HepG2 (cell line): ENCODE measurements at regions not wholly inside any gene's neighbourhood (a gene's known extent, or its start where the extent isn't known, plus 50 kb on each side); places are given as distances from the start of the nearest gene placed in this dataset.

Experiments
- ATAC-seq: fragments of 200-7000 bp; cut with Tn5 transposase; 3 replicates; pipeline ENCODE4 v1.9.1; 2020; ENCODE audit warnings: mild to moderate bottlenecking, moderate library complexity
- BruUV-seq: library from RNA; stranded (reverse); fragments of 400-500 nt; replicated peaks from 2 replicates; lab custom pipeline; 2021; lab: Mats Ljungman, UMichigan
- CTCF ChIA-PET: fragments of 300-600 bp; formaldehyde crosslinking; extraction: SDS; loops from one replicate; lab custom pipeline; 2021; ENCODE audit warnings: low total read pairs, inconsistent platforms, low intra/inter-chr PET ratio; lab: Yijun Ruan, JAX
- POLR2A ChIA-PET: fragments of 350-600 bp; sonication (Branson Sonifier 250); formaldehyde crosslinking; loops from one replicate; lab custom pipeline; 2020; ENCODE audit warnings: antibody characterized with exemption, inconsistent platforms; lab: Yijun Ruan, JAX
- DNase-seq: peaks from one replicate; pipeline ENCODE4 v3.0.0-alpha.2; 2015; ENCODE audit warnings: low spot score
- FAIRE-seq: peaks from 3 replicates; lab custom pipeline; 2011; peaks lifted over from hg19 to GRCh38; lab: Jason Lieb, UNC
- H2AFZ ChIP-seq: one replicate; pipeline ENCODE4 v1.6.1; 2011; ENCODE audit warnings: low read length, inconsistent platforms
- H3K27ac ChIP-seq: fragments of 300-600 bp; 3 replicates; pipeline ENCODE4 v1.8.0; 2011; ENCODE audit warnings: mixed run types, mild to moderate bottlenecking, mixed read lengths, low read length, inconsistent platforms; ENCODE audit not compliant: insufficient read depth; ENCODE audit errors: extremely low read length
- H3K27me3 ChIP-seq, 2 experiments: fragments of 200-600 bp in 1 of 2; 2 replicates in 1 of 2; 3 replicates in 1 of 2; pipeline versions ENCODE4 v1.6.0 to v1.8.0; 2011; ENCODE audit warnings: low read length in 2 of 2, mild to moderate bottlenecking in 2 of 2, moderate library complexity in 2 of 2, inconsistent platforms in 1 of 2; ENCODE audit not compliant: insufficient read depth in 2 of 2, control insufficient read depth in 1 of 2
- H3K36me3 ChIP-seq, 2 experiments: fragments of 200-600 bp in 1 of 2; replicated peaks in 1 of 2; 2 replicates in 1 of 2; 3 replicates in 1 of 2; pipeline versions ENCODE4 v1.5.1 to v1.8.0; 2011; ENCODE audit warnings: low read length in 2 of 2, inconsistent platforms in 1 of 2; ENCODE audit not compliant: insufficient read depth in 2 of 2, control insufficient read depth in 1 of 2
- H3K4me1 ChIP-seq: 2 replicates; pipeline ENCODE4 v1.5.1; 2012; ENCODE audit warnings: low read length, inconsistent platforms; ENCODE audit not compliant: insufficient read depth
- H3K4me2 ChIP-seq: 2 replicates; pipeline ENCODE4 v1.6.0; 2011; ENCODE audit warnings: low read depth, low read length, inconsistent platforms
- H3K4me3 ChIP-seq, 3 experiments: fragments of 200-600 bp in 1 of 3; sonication (generic), shearing (Covaris generic) in 1 of 3; replicated peaks in 1 of 3; 2 replicates each; pipeline ENCODE4 v1.5.1; 2011 to 2016; ENCODE audit warnings: low read length in 3 of 3, inconsistent platforms in 2 of 3, low read depth in 2 of 3, mild to moderate bottlenecking in 2 of 3, control low read depth in 1 of 3, mixed read lengths in 1 of 3; ENCODE audit not compliant: insufficient read depth in 1 of 3
- H3K79me2 ChIP-seq: one replicate; pipeline ENCODE4 v1.6.1; 2011; ENCODE audit warnings: low read length, inconsistent platforms; ENCODE audit not compliant: insufficient read depth
- H3K9ac ChIP-seq: 2 replicates; pipeline ENCODE4 v1.6.0; 2011; ENCODE audit warnings: mild to moderate bottlenecking, low read depth, low read length, inconsistent platforms; ENCODE audit not compliant: insufficient read depth
- H3K9me3 ChIP-seq: 2 replicates; pipeline ENCODE4 v1.5.1; 2012; ENCODE audit warnings: mild to moderate bottlenecking, low read length
- H4K20me1 ChIP-seq: 2 replicates; pipeline ENCODE4 v1.6.0; 2011; ENCODE audit warnings: inconsistent platforms, mild to moderate bottlenecking, low read length, moderate library complexity; ENCODE audit not compliant: insufficient read depth
- GATA4 ChIP-seq: sonication (generic); IDR thresholded peaks from 2 replicates; pipeline ENCODE4 v1.6.1; 2016; ENCODE audit warnings: antibody characterized with exemption, low read depth, borderline replicate concordance
- ISL2 ChIP-seq: sonication (generic); formaldehyde crosslinking; IDR thresholded peaks from 2 replicates; pipeline ENCODE4 v1.5.0; 2020; ENCODE audit warnings: missing genetic modification reagents
- KMT2A ChIP-seq: sonication (generic); formaldehyde crosslinking; IDR thresholded peaks from 2 replicates; pipeline ENCODE4 v1.4.0; 2020; ENCODE audit warnings: missing genetic modification reagents
- MIER3 ChIP-seq: IDR thresholded peaks from 2 replicates; pipeline ENCODE4 v1.6.1; 2016; ENCODE audit warnings: missing compliant biosample characterization, borderline replicate concordance
- SNRNP70 ChIP-seq: fragments of 200-400 bp; formaldehyde crosslinking; IDR thresholded peaks from 2 replicates; pipeline ENCODE4 v1.6.1; 2017; ENCODE audit warnings: mild to moderate bottlenecking, low read depth, low read length, moderate library complexity
- SOX6 ChIP-seq, 2 experiments: fragments of 450-650 bp in 1 of 2; sonication (generic) in 1 of 2; formaldehyde crosslinking in 1 of 2; IDR thresholded peaks; 2 replicates each; pipeline versions ENCODE4 v1.4.0 to v1.6.1; 2017 to 2020; ENCODE audit warnings: antibody characterized with exemption in 1 of 2, mild to moderate bottlenecking in 1 of 2, missing genetic modification reagents in 1 of 2
- TRIM24 ChIP-seq: sonication (generic); formaldehyde crosslinking; IDR thresholded peaks from 2 replicates; pipeline ENCODE4 v1.8.0; 2022; ENCODE audit warnings: mild to moderate bottlenecking, missing genetic modification reagents
- WIZ ChIP-seq: sonication (generic); formaldehyde crosslinking; IDR thresholded peaks from 2 replicates; pipeline ENCODE4 v1.5.1; 2020; ENCODE audit warnings: mild to moderate bottlenecking, missing genetic modification reagents
- ZC3H13 ChIP-seq: sonication (generic); formaldehyde crosslinking; IDR thresholded peaks from 2 replicates; pipeline ENCODE4 v1.8.1; 2023; ENCODE audit warnings: mild to moderate bottlenecking, missing genetic modification reagents, moderate library complexity
- ZMAT3 ChIP-seq: sonication (generic); formaldehyde crosslinking; conservative IDR thresholded peaks from 2 replicates; pipeline ENCODE4 v1.7.0; 2021; ENCODE audit warnings: missing genetic modification reagents
- ZNF335 ChIP-seq: sonication (generic); formaldehyde crosslinking; IDR thresholded peaks from 2 replicates; pipeline ENCODE4 v1.4.0; 2020; ENCODE audit warnings: missing genetic modification reagents
- ZNF660 ChIP-seq: sonication (generic); formaldehyde crosslinking; IDR thresholded peaks from 2 replicates; pipeline ENCODE4 v1.5.1; 2020; ENCODE audit warnings: mild to moderate bottlenecking, low read depth, missing genetic modification reagents, borderline replicate concordance
- WGBS: methylation state at CpG from one replicate; pipeline ENCODE4 v1.1.6; 2017; ENCODE audit warnings: low lambda C conversion rate; 5-methylcytosine and 5-hydroxymethylcytosine counted together
- in situ Hi-C: cut with HindIII; loops from 2 replicates; pipeline ENCODE4 v1.10.0; 2017; ENCODE audit warnings: low pct_unique_long_range_greater_than_20kb; ENCODE audit not compliant: extremely low pct_ligation_motif_present
- intact Hi-C: fragments of 100-400 bp; cut with micrococcal nuclease; formaldehyde crosslinking; loops from one replicate; pipeline ENCODE4 v1.10.0; 2022; ENCODE audit not compliant: unreplicated experiment
- TF ChIP-seq, protein P1 (sequence below): sonication (generic); formaldehyde crosslinking; IDR thresholded peaks from 2 replicates; pipeline ENCODE4 v1.9.0; 2021; ENCODE audit warnings: missing genetic modification reagents, mild to moderate bottlenecking, borderline replicate concordance
- TF ChIP-seq, protein P2 (sequence below): sonication (generic); formaldehyde crosslinking; IDR thresholded peaks from 2 replicates; pipeline ENCODE4 v1.8.1; 2023; ENCODE audit warnings: missing genetic modification reagents, inconsistent platforms, borderline replicate concordance
- TF ChIP-seq, protein P3 (sequence below): sonication (generic); formaldehyde crosslinking; IDR thresholded peaks from 2 replicates; pipeline ENCODE4 v1.4.0; 2020; ENCODE audit warnings: mild to moderate bottlenecking, missing genetic modification reagents, borderline replicate concordance
- TF ChIP-seq, protein P4 (sequence below): sonication (generic); formaldehyde crosslinking; conservative IDR thresholded peaks from 2 replicates; pipeline ENCODE4 v1.8.0; 2022; ENCODE audit warnings: missing genetic modification reagents

DNA sequence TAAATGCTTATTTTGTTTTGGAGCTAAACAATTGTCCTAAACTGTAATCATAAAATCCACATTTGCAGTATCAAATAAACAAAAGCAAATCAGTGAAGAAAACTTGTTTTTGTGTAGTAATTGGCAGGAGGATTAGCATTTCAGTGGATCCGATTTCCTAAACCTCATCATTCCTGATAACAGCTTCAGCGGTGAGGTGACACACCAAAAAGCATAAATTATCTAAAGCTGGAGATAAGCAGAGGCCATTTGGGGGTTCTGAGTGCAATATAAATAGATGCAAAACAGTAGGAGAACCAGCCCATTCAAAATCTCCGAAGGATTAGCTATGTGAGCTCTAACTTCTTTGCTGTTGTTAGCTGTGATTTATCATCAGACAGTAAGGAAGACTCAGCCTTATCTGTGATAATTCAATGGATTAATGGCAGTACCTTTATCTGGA is 235.8 kb downstream of the EPHA7 start:
- TF ChIP-seq, protein P1, sequence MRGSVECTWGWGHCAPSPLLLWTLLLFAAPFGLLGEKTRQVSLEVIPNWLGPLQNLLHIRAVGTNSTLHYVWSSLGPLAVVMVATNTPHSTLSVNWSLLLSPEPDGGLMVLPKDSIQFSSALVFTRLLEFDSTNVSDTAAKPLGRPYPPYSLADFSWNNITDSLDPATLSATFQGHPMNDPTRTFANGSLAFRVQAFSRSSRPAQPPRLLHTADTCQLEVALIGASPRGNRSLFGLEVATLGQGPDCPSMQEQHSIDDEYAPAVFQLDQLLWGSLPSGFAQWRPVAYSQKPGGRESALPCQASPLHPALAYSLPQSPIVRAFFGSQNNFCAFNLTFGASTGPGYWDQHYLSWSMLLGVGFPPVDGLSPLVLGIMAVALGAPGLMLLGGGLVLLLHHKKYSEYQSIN: no peak
- TF ChIP-seq TRIM24 (CRISPR knock-in tag) (no peak), GATA4 (no peak), MIER3 (CRISPR knock-in tag) (no peak), ZMAT3 (CRISPR knock-in tag) (no peak), ZNF335 (no peak), SNRNP70 (no peak), SOX6 (IDR thresholded peaks at IDR 0.05) (no peak), SOX6 (CRISPR knock-in tag; IDR thresholded peaks at IDR 0.05) (no peak), ZNF660 (no peak), KMT2A (no peak), ZC3H13 (CRISPR knock-in tag) (no peak), WIZ (CRISPR knock-in tag) (no peak), ISL2 (CRISPR knock-in tag) (no peak)
- TF ChIP-seq, protein P2, sequence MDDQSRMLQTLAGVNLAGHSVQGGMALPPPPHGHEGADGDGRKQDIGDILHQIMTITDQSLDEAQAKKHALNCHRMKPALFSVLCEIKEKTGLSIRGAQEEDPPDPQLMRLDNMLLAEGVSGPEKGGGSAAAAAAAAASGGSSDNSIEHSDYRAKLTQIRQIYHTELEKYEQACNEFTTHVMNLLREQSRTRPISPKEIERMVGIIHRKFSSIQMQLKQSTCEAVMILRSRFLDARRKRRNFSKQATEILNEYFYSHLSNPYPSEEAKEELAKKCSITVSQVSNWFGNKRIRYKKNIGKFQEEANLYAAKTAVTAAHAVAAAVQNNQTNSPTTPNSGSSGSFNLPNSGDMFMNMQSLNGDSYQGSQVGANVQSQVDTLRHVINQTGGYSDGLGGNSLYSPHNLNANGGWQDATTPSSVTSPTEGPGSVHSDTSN (CRISPR knock-in tag): no peak
- TF ChIP-seq, protein P3, sequence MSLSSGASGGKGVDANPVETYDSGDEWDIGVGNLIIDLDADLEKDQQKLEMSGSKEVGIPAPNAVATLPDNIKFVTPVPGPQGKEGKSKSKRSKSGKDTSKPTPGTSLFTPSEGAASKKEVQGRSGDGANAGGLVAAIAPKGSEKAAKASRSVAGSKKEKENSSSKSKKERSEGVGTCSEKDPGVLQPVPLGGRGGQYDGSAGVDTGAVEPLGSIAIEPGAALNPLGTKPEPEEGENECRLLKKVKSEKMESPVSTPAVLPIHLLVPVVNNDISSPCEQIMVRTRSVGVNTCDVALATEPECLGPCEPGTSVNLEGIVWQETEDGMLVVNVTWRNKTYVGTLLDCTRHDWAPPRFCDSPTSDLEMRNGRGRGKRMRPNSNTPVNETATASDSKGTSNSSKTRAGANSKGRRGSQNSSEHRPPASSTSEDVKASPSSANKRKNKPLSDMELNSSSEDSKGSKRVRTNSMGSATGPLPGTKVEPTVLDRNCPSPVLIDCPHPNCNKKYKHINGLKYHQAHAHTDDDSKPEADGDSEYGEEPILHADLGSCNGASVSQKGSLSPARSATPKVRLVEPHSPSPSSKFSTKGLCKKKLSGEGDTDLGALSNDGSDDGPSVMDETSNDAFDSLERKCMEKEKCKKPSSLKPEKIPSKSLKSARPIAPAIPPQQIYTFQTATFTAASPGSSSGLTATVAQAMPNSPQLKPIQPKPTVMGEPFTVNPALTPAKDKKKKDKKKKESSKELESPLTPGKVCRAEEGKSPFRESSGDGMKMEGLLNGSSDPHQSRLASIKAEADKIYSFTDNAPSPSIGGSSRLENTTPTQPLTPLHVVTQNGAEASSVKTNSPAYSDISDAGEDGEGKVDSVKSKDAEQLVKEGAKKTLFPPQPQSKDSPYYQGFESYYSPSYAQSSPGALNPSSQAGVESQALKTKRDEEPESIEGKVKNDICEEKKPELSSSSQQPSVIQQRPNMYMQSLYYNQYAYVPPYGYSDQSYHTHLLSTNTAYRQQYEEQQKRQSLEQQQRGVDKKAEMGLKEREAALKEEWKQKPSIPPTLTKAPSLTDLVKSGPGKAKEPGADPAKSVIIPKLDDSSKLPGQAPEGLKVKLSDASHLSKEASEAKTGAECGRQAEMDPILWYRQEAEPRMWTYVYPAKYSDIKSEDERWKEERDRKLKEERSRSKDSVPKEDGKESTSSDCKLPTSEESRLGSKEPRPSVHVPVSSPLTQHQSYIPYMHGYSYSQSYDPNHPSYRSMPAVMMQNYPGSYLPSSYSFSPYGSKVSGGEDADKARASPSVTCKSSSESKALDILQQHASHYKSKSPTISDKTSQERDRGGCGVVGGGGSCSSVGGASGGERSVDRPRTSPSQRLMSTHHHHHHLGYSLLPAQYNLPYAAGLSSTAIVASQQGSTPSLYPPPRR (CRISPR knock-in tag): no peak
- TF ChIP-seq, protein P4, sequence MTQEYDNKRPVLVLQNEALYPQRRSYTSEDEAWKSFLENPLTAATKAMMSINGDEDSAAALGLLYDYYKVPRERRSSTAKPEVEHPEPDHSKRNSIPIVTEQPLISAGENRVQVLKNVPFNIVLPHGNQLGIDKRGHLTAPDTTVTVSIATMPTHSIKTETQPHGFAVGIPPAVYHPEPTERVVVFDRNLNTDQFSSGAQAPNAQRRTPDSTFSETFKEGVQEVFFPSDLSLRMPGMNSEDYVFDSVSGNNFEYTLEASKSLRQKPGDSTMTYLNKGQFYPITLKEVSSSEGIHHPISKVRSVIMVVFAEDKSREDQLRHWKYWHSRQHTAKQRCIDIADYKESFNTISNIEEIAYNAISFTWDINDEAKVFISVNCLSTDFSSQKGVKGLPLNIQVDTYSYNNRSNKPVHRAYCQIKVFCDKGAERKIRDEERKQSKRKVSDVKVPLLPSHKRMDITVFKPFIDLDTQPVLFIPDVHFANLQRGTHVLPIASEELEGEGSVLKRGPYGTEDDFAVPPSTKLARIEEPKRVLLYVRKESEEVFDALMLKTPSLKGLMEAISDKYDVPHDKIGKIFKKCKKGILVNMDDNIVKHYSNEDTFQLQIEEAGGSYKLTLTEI (CRISPR knock-in tag): no peak
- no TSS peak for BruUV-seq
- no peaks in the 10 kb centered on the region for H3K4me1 ChIP-seq
- H3K79me2 ChIP-seq: no peaks in the 10 kb centered on the region
- 0% methylated on average over 3 of the region's 3 CpGs for WGBS
- H3K9ac ChIP-seq: no peak overlapping the region
- intact Hi-C loops (no loop called here), in situ Hi-C loops (no loop called here)
- CTCF ChIA-PET: no interaction called here
- no peaks in the 10 kb centered on the region for H3K27me3 ChIP-seq
- no peak overlapping the region for H3K4me2 ChIP-seq
- H3K4me3 ChIP-seq: no peak overlapping the region
- no peak for FAIRE-seq
- H3K27ac ChIP-seq: no peak overlapping the region
- no peaks in the 10 kb centered on the region for H3K9me3 ChIP-seq
- ATAC-seq: no peak
- H4K20me1 ChIP-seq: no peaks in the 10 kb centered on the region
- no peak overlapping the region for H2AFZ ChIP-seq
- POLR2A ChIA-PET: no interaction called here
- no peak for DNase-seq
- no peaks in the 10 kb centered on the region for H3K36me3 ChIP-seq
